HG02759 (cell line): ENCODE measurements at regions not wholly inside any gene's neighbourhood (a gene's known extent, or its start where the extent isn't known, plus 50 kb on each side); places are given as distances from the start of the nearest gene placed in this dataset.

Experiments used
- ATAC-seq: cut with Tn5 transposase; IDR thresholded peaks from one replicate; pipeline ENCODE4 v1.9.1; 2021; ENCODE audit warnings: mild to moderate bottlenecking, moderate library complexity; ENCODE audit not compliant: unreplicated experiment

- ATAC-seq = no peak
Observed at GRCh38 chr11:113634940-113635575, 71.0 kb downstream of the TMPRSS5 start.

- no peak for ATAC-seq
Observed at GRCh38 chr11:113632981-113633380, 73.1 kb downstream of the TMPRSS5 start.

GRCh38 chr11:113629562-113629961 is 76.5 kb downstream of the TMPRSS5 start:
- ATAC-seq = no peak

- no peak for ATAC-seq
Observed at GRCh38 chr11:113628912-113629311, 77.2 kb downstream of the TMPRSS5 start.

- no peak for ATAC-seq
Observed at GRCh38 chr11:113627946-113628345, 78.2 kb downstream of the TMPRSS5 start.

- ATAC-seq = no peak
Observed at GRCh38 chr11:113627297-113627696, 78.8 kb downstream of the TMPRSS5 start.

- ATAC-seq = no peak
Observed at GRCh38 chr11:113626736-113627135, 79.4 kb downstream of the TMPRSS5 start.

- no peak for ATAC-seq
Observed at GRCh38 chr11:113623114-113623513, 83.0 kb downstream of the TMPRSS5 start.

GRCh38 chr11:113618360-113618759 is 87.7 kb downstream of the TMPRSS5 start:
- ATAC-seq = no peak

GRCh38 chr11:113615773-113616172 is 90.3 kb downstream of the TMPRSS5 start:
- no peak for ATAC-seq

GRCh38 chr11:113615098-113615497 is 91.0 kb downstream of the TMPRSS5 start:
- ATAC-seq = no peak

- no peak for ATAC-seq
Observed at GRCh38 chr11:113614097-113614496, 92.0 kb downstream of the TMPRSS5 start.

- ATAC-seq = no peak
Observed at GRCh38 chr11:113613619-113614018, 92.5 kb downstream of the TMPRSS5 start.

GRCh38 chr11:113604186-113604585 is 101.9 kb downstream of the TMPRSS5 start:
- ATAC-seq = no peak

- ATAC-seq = no peak
Observed at GRCh38 chr11:113603277-113604059, 102.6 kb downstream of the TMPRSS5 start.

GRCh38 chr11:113602483-113602882 is 103.6 kb downstream of the TMPRSS5 start:
- no peak for ATAC-seq

- ATAC-seq = no peak
Observed at GRCh38 chr11:113596658-113597057, 109.5 kb downstream of the TMPRSS5 start.

GRCh38 chr11:113595810-113596594 is 110.1 kb downstream of the TMPRSS5 start:
- no peak for ATAC-seq

GRCh38 chr11:113593698-113594308 is 112.3 kb downstream of the TMPRSS5 start:
- peak; percentile 87 for ATAC-seq

- no peak for ATAC-seq
Observed at GRCh38 chr11:113591117-113591516, 115.0 kb downstream of the TMPRSS5 start.

- peak; percentile 77 for ATAC-seq
Observed at GRCh38 chr11:113587308-113587739, 112.1 kb upstream of the DRD2 start.
